Activated CD8-positive, alpha-beta T cell treated with anti-CD3 and anti-CD28 coated beads for 36 hours (primary cell): ENCODE measurements at regions not wholly inside any gene's neighbourhood (a gene's known extent, or its start where the extent isn't known, plus 50 kb on each side); places are given as distances from the start of the nearest gene placed in this dataset.

Source experiments
- ATAC-seq: fragments of 200-7000 bp; cut with Tn5 transposase; one replicate; pipeline ENCODE4 v1.10.0; 2021; ENCODE audit warnings: mild to moderate bottlenecking, moderate library complexity
- CTCF ChIA-PET: fragments of 350-600 bp; sonication (Branson Sonifier 250); formaldehyde crosslinking; loops from one replicate; lab custom pipeline; 2021; ENCODE audit warnings: antibody characterized with exemption; lab: Charles Lee
- POLR2A ChIA-PET: fragments of 350-600 bp; sonication (Branson Sonifier 250); formaldehyde crosslinking; loops from one replicate; lab custom pipeline; 2021; ENCODE audit warnings: antibody characterized with exemption; lab: Charles Lee
- DNase-seq: peaks from one replicate; pipeline ENCODE4 v3.0.0-alpha.2; 2020
- H3K27ac Mint-ChIP-seq: one replicate; pipeline ENCODE4 v1.8.0; 2021; ENCODE audit warnings: mild to moderate bottlenecking, mixed read lengths
- H3K27me3 Mint-ChIP-seq: one replicate; pipeline ENCODE4 v1.8.0; 2021; ENCODE audit warnings: mixed read lengths
- H3K36me3 Mint-ChIP-seq: one replicate; pipeline ENCODE4 v1.8.0; 2021; ENCODE audit warnings: low read depth, mixed read lengths
- H3K4me1 Mint-ChIP-seq: one replicate; pipeline ENCODE4 v1.8.0; 2021; ENCODE audit warnings: low read depth, mixed read lengths
- H3K4me3 Mint-ChIP-seq: one replicate; pipeline ENCODE4 v1.8.0; 2021; ENCODE audit warnings: mild to moderate bottlenecking, moderate library complexity, mixed read lengths
- H3K9me3 Mint-ChIP-seq: one replicate; pipeline ENCODE4 v1.8.0; 2021; ENCODE audit warnings: mixed read lengths
- intact Hi-C: fragments of 100-400 bp; cut with micrococcal nuclease; formaldehyde crosslinking; loops from one replicate; pipeline ENCODE4 v1.10.0; 2022
- TF ChIP-seq, protein P1 (sequence below): fragments of 200-600 bp; IDR thresholded peaks from one replicate; pipeline ENCODE4 v1.8.0; 2022; ENCODE audit warnings: antibody characterized with exemption, mild to moderate bottlenecking

DNA sequence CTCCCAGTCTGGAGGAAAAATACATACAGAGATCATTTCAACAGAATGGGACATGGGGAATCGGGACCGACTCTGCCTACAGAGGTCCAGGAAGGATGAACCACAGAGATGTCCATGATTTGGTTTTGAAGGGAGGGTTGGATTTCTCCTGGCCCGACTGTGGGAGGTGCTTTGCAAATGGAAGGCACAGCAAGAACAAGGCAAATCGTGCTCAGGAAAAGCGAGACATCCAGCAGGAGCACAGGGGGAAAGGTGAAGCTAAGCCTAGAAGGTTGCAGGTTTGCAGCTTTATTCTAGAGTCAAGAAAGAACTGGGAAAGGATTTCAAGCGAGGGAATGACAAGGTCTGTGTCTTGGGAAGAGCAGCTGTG, 181.9 kb downstream of the OPA1 start:
- no peaks in the 10 kb centered on the region for H3K9me3 Mint-ChIP-seq
- no peaks in the 10 kb centered on the region for H3K36me3 Mint-ChIP-seq
- H3K4me1 Mint-ChIP-seq = peaks cover 4% of the 10 kb centered on the region
- peaks cover 14% of the 10 kb centered on the region for H3K27me3 Mint-ChIP-seq
- DNase-seq (no peak), ATAC-seq (no peak)
- TF ChIP-seq, protein P1, sequence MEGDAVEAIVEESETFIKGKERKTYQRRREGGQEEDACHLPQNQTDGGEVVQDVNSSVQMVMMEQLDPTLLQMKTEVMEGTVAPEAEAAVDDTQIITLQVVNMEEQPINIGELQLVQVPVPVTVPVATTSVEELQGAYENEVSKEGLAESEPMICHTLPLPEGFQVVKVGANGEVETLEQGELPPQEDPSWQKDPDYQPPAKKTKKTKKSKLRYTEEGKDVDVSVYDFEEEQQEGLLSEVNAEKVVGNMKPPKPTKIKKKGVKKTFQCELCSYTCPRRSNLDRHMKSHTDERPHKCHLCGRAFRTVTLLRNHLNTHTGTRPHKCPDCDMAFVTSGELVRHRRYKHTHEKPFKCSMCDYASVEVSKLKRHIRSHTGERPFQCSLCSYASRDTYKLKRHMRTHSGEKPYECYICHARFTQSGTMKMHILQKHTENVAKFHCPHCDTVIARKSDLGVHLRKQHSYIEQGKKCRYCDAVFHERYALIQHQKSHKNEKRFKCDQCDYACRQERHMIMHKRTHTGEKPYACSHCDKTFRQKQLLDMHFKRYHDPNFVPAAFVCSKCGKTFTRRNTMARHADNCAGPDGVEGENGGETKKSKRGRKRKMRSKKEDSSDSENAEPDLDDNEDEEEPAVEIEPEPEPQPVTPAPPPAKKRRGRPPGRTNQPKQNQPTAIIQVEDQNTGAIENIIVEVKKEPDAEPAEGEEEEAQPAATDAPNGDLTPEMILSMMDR = no peak
- H3K4me3 Mint-ChIP-seq = no peak overlapping the region
- CTCF ChIA-PET = interaction anchor here (2.0 kb wide), 1 partner anchor 541 kb away, joined by 6 read pairs; no protein-coding TSS in a partner anchor
- POLR2A ChIA-PET = no interaction called here
- intact Hi-C loops = no loop called here
- no peak overlapping the region for H3K27ac Mint-ChIP-seq

DNA sequence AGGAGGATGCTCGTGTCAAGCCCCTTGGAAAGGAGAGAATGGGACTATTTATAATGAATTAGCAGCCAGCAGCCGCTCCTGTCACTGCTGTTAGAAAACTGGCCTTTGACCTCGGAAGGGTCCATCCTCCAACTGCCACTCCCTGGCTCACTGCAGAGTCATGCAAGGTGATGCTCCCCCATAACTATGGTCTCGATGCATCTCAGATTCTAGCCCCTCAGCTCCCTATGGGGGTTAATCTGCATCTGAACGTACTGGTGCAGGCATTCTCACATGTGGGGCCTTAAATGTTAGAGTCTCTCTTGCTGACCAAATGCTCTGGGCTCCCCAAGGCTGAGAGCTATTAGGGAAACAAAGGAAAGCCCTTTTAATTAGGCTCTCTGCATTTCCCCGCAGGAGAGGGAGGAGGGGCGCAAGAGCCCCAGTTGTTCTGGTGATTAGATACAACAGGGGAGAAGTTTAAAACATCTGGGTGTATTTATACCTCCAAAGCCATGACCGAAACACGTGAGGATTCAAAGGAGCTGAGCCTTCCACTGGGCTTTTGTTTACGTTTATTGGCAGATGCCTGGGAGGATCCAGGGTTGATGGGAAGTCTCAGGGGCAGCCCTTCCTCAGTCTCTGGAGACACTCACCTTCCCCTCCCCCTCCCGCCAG, 182.5 kb downstream of the OPA1 start:
- Mint-ChIP-seq H3K4me3 (no peak overlapping the region), H3K27ac (no peak overlapping the region), H3K9me3 (no peaks in the 10 kb centered on the region), H3K27me3 (peaks cover 20% of the 10 kb centered on the region), H3K36me3 (no peaks in the 10 kb centered on the region), H3K4me1 (peaks cover 4% of the 10 kb centered on the region)
- intact Hi-C loops = no loop called here
- CTCF ChIA-PET = interaction anchor here (2.0 kb wide), 1 partner anchor 540 kb away, joined by 6 read pairs; no protein-coding TSS in a partner anchor
- POLR2A ChIA-PET = no interaction called here
- TF ChIP-seq, protein P1 = no peak
- ATAC-seq = no peak
- DNase-seq = no peak

DNA sequence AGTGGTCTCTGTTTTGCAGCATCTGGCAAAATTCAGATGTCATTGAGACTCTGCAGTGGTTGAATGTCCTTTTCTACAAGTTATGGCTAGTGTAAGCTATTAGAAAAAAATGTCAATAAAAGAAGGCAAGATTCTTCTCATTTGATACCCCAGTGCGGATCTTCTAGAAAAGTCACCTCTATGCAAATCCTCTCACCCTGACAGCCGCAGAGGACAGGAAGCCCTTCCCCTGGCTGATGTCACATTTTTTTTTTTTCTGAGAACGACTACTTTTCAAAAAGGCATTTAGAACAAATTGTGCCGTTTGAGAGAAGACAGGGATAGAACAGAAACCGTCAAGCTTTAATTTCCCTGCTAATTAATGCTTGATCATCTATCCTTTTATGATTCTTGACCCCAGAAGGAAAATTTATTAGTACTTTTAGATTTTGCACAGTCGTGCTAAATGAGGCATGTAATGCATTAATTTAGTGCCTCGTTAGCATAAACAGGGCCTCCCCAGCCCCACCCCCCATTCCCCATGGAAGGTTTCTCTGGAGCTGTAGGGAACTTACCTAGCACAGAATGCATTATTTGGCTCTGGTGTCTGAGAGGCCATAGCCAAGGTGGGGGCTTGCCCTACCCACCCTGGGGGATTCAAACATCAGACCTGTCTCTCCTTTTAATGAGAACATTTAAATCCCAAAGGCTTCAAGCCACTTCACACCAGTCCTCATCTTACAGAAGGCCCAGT, 183.8 kb downstream of the OPA1 start:
- Mint-ChIP-seq H3K27ac (no peak overlapping the region), H3K9me3 (no peaks in the 10 kb centered on the region), H3K36me3 (no peaks in the 10 kb centered on the region), H3K4me3 (no peak overlapping the region), H3K27me3 (peaks cover 26% of the 10 kb centered on the region), H3K4me1 (peaks cover 4% of the 10 kb centered on the region)
- ChIA-PET CTCF (interaction anchor here (0.6 kb wide), 1 partner anchor 355 kb away, joined by 3 read pairs; no protein-coding TSS in a partner anchor), POLR2A (no interaction called here)
- TF ChIP-seq, protein P1 = no peak
- intact Hi-C loops = no loop called here
- ATAC-seq (no peak), DNase-seq (peak; percentile 17)

DNA sequence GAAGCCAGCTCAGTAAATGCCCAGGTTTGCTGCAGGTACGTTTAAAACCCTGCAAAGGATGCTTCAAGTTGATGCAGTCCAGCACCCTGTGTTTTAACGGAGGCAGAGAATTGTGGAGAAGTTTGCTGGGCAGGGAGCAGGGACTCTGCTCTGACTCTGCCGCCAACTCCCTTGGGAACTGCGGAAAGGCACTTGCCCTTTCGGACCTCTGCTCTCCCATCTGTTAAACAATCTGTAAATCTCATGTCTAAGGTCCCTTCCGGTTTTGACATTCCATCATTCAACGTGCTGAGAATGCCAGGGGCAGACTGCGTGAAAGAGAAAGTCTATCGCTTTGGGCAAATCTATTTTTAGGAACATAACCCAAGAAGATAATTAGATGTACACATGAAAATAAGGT, 184.5 kb downstream of the OPA1 start:
- no peak for DNase-seq
- Mint-ChIP-seq H3K27me3 (peaks cover 31% of the 10 kb centered on the region), H3K27ac (no peak overlapping the region), H3K4me1 (peaks cover 4% of the 10 kb centered on the region), H3K4me3 (no peak overlapping the region), H3K9me3 (no peaks in the 10 kb centered on the region), H3K36me3 (no peaks in the 10 kb centered on the region)
- CTCF ChIA-PET = no interaction called here
- POLR2A ChIA-PET = no interaction called here
- TF ChIP-seq, protein P1 = no peak
- intact Hi-C loops = no loop called here
- no peak for ATAC-seq

DNA sequence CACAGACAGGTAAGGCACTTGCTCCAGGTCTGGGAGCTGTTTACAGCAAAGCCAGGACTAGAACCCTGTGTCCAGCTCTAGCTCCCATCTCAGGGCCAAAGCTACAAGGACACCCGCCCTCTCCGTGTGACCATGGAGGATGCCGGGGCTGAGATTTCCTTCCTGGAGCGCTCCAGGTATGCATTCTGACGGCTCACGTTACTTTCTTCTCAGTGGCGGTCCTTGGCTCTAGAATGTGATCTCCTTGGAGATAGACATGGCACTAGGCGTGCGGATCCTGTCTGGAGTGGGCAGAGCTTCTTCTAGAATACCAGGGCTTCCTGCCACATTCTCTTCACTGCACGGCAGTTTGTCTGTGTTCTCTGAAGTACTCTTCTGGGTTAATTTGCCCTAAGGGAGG, 185.7 kb downstream of the OPA1 start:
- TF ChIP-seq, protein P1 = no peak
- Mint-ChIP-seq H3K36me3 (no peaks in the 10 kb centered on the region), H3K27ac (no peak overlapping the region), H3K9me3 (no peaks in the 10 kb centered on the region), H3K4me1 (peaks cover 4% of the 10 kb centered on the region), H3K27me3 (peaks cover 30% of the 10 kb centered on the region), H3K4me3 (no peak overlapping the region)
- ChIA-PET POLR2A (no interaction called here), CTCF (interaction anchor here (1.3 to 8.9 kb wide), 2 partner anchors 508 to 536 kb away, joined by 3 to 94 read pairs; no protein-coding TSS in a partner anchor)
- no peak for DNase-seq
- intact Hi-C loops = no loop called here
- no peak for ATAC-seq
